Neural progenitor cell (in vitro differentiated cells): ENCODE measurements at regions not wholly inside any gene's neighbourhood (a gene's known extent, or its start where the extent isn't known, plus 50 kb on each side); places are given as distances from the start of the nearest gene placed in this dataset.

Source experiments
- DNase-seq: peaks from one replicate; pipeline ENCODE4 v3.0.0-alpha.2; 2016; ENCODE audit warnings: low spot score
- H2AFZ ChIP-seq: fragments of 200-600 bp; sonication (generic); replicated peaks from 2 replicates; pipeline ENCODE4 v1.6.1; 2016; ENCODE audit warnings: antibody characterized with exemption
- H3F3A ChIP-seq: fragments of 200-600 bp; sonication (generic); 2 replicates; pipeline ENCODE4 v1.6.1; 2016; ENCODE audit warnings: antibody characterized with exemption, low read depth
- H3K27ac ChIP-seq: fragments of 200-600 bp; sonication (generic); 2 replicates; pipeline ENCODE4 v1.5.1; 2016; ENCODE audit warnings: mild to moderate bottlenecking
- H3K27me3 ChIP-seq: fragments of 200-600 bp; sonication (generic); 2 replicates; pipeline ENCODE4 v1.6.1; 2016; ENCODE audit warnings: mild to moderate bottlenecking, moderate library complexity
- H3K36me3 ChIP-seq: fragments of 200-600 bp; sonication (generic); 2 replicates; pipeline ENCODE4 v1.5.1; 2016
- H3K4me1 ChIP-seq: fragments of 200-600 bp; sonication (generic); 2 replicates; pipeline ENCODE4 v1.6.1; 2016; ENCODE audit warnings: mixed run types
- H3K4me2 ChIP-seq: fragments of 200-600 bp; sonication (generic); 2 replicates; pipeline ENCODE4 v1.6.1; 2016
- H3K4me3 ChIP-seq: fragments of 200-600 bp; sonication (generic); 2 replicates; pipeline ENCODE4 v1.5.1; 2016
- H3K79me2 ChIP-seq: fragments of 200-600 bp; sonication (generic); 2 replicates; pipeline ENCODE4 v1.6.1; 2016; ENCODE audit warnings: low read depth
- H3K9ac ChIP-seq: fragments of 200-600 bp; sonication (generic); 2 replicates; pipeline ENCODE4 v1.6.1; 2016
- H3K9me3 ChIP-seq: fragments of 200-600 bp; sonication (generic); 2 replicates; pipeline ENCODE4 v1.5.1; 2016; ENCODE audit warnings: low read depth
- H4K20me1 ChIP-seq: fragments of 200-600 bp; sonication (generic); 2 replicates; pipeline ENCODE4 v1.6.1; 2016; ENCODE audit warnings: low read depth
- H3K27ac Mint-ChIP-seq: 3 replicates; pipeline ENCODE4 v1.8.0; 2021; ENCODE audit warnings: mixed read lengths
- H3K27me3 Mint-ChIP-seq: 2 replicates; pipeline ENCODE4 v1.8.0; 2022; ENCODE audit warnings: low read depth, mild to moderate bottlenecking, inconsistent platforms, moderate library complexity, mixed read lengths; ENCODE audit not compliant: insufficient read depth
- H3K36me3 Mint-ChIP-seq: 3 replicates; pipeline ENCODE4 v1.8.0; 2021; ENCODE audit warnings: mixed read lengths
- H3K4me1 Mint-ChIP-seq: 3 replicates; pipeline ENCODE4 v1.8.0; 2021; ENCODE audit warnings: mixed read lengths
- H3K4me3 Mint-ChIP-seq: 3 replicates; pipeline ENCODE4 v1.8.0; 2021; ENCODE audit warnings: mild to moderate bottlenecking, moderate library complexity, mixed read lengths
- H3K9me3 Mint-ChIP-seq: 3 replicates; pipeline ENCODE4 v1.8.0; 2020; ENCODE audit warnings: mixed read lengths
- EZH2 ChIP-seq: fragments of 200-600 bp; sonication (generic); IDR thresholded peaks from 2 replicates; pipeline ENCODE4 v1.6.1; 2017; ENCODE audit warnings: antibody characterized with exemption, mild to moderate bottlenecking, moderate library complexity
- EZH2phosphoT487 ChIP-seq: fragments of 200-600 bp; sonication (generic); IDR thresholded peaks from 2 replicates; pipeline ENCODE4 v1.6.1; 2017; ENCODE audit warnings: antibody characterized with exemption
- TF ChIP-seq, protein P1 (sequence below): fragments of 200-600 bp; sonication (generic); IDR thresholded peaks from 2 replicates; pipeline ENCODE4 v1.5.1; 2017; ENCODE audit warnings: antibody characterized with exemption, mild to moderate bottlenecking

DNA sequence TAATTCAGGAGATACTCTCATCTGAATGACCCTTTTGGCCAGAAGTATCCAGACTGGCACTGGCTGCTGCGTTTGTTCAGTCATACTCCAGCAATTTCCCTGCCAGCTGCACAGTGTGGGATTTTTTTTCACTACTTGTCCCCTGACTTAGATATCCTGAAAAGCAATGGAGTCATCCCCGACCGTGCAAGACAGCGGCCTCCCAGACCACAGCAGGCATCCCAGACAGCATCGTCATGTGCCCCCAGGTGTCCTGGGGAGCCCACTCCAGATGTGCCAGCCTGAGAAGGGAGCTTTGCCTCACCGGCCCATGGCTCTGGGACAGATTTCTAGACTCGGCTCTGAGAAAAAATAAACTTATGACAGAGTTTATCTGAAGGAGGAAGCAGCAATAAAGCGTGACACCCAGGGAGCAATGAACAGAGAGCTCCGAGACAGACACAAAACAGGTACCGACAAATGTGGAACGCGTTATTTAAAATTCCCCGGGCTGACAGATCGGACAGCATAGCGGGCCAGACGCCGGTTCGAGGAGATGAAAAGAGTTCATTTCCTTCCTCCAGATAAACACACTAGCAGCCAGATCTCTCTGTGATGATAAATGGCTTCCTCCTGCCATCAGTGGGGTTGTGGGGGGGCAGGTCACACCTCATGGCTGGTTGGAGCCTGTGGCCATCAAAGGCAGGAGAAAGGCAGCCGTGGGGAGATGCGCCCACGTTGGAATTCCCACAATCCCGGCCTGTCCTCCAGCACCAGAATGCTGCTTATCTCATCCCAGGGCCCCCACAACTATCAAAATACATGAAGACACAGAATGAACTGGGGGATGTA lies 106.4 kb upstream of the FGF3 start:
- no peak for TF ChIP-seq EZH2
- TF ChIP-seq, protein P1, sequence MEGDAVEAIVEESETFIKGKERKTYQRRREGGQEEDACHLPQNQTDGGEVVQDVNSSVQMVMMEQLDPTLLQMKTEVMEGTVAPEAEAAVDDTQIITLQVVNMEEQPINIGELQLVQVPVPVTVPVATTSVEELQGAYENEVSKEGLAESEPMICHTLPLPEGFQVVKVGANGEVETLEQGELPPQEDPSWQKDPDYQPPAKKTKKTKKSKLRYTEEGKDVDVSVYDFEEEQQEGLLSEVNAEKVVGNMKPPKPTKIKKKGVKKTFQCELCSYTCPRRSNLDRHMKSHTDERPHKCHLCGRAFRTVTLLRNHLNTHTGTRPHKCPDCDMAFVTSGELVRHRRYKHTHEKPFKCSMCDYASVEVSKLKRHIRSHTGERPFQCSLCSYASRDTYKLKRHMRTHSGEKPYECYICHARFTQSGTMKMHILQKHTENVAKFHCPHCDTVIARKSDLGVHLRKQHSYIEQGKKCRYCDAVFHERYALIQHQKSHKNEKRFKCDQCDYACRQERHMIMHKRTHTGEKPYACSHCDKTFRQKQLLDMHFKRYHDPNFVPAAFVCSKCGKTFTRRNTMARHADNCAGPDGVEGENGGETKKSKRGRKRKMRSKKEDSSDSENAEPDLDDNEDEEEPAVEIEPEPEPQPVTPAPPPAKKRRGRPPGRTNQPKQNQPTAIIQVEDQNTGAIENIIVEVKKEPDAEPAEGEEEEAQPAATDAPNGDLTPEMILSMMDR, result no peak
- no peak for TF ChIP-seq EZH2phosphoT487
- H3K9me3 ChIP-seq, result no peaks in the 10 kb centered on the region
- H3K9ac ChIP-seq, result no peak overlapping the region
- H3K27ac Mint-ChIP-seq, result no peak overlapping the region
- H3K9me3 Mint-ChIP-seq, result peaks cover 5% of the 10 kb centered on the region
- peaks cover 9% of the 10 kb centered on the region for H3K4me1 Mint-ChIP-seq
- peaks cover 13% of the 10 kb centered on the region for H3K27me3 Mint-ChIP-seq
- H4K20me1 ChIP-seq, result no peaks in the 10 kb centered on the region
- H3F3A ChIP-seq, result no peaks in the 10 kb centered on the region
- H3K79me2 ChIP-seq, result no peaks in the 10 kb centered on the region
- no peak overlapping the region for H3K4me3 ChIP-seq
- H3K4me2 ChIP-seq, result no peak overlapping the region
- no peak overlapping the region for H2AFZ ChIP-seq
- H3K27me3 ChIP-seq, result peaks cover 7% of the 10 kb centered on the region
- peak overlapping the region; percentile 8 for H3K4me3 Mint-ChIP-seq
- DNase-seq, result no peak
- H3K27ac ChIP-seq, result no peak overlapping the region
- no peaks in the 10 kb centered on the region for H3K36me3 Mint-ChIP-seq
- no peaks in the 10 kb centered on the region for H3K4me1 ChIP-seq
- H3K36me3 ChIP-seq, result no peaks in the 10 kb centered on the region

DNA sequence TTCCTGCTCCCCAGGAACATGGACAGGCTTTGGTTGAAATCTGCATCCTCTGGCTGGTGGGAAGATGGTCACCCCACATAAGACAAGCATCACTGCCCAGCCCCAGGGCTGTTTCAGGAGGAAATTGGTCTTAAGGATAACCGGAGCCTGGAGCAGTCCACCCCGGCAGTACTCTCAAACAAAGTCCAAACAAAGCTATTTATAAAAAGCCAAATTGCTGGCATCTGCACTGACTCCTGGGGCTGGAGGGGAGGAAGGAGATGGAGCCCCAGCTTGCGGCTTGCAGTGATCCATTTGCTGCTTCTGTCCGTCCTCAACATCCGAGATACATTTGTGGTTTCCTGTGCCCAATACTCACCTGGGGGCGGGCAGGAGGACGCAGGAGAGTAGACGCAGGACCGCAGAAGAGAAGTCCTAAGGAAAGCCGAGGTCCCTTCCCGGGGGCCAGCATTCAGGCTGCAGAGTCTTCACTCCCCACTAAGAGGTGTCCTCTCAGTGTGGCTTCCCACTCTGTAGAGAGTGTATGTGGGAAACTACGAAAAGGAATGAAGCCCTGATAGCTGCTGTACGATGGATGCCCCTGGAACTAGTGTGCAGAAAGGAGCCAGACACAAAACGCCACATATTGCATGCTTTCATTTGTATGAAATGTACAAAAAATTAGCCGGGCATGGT lies 107.3 kb upstream of the FGF3 start:
- no peaks in the 10 kb centered on the region for H3K36me3 Mint-ChIP-seq
- no peak for DNase-seq
- H3K4me3 Mint-ChIP-seq, result no peak overlapping the region
- H3K9ac ChIP-seq, result no peak overlapping the region
- no peak for TF ChIP-seq EZH2phosphoT487
- TF ChIP-seq, protein P1, result no peak
- TF ChIP-seq EZH2, result no peak
- H3K79me2 ChIP-seq, result no peaks in the 10 kb centered on the region
- H2AFZ ChIP-seq, result no peak overlapping the region
- H3K4me1 ChIP-seq, result no peaks in the 10 kb centered on the region
- peaks cover 6% of the 10 kb centered on the region for H3K9me3 Mint-ChIP-seq
- no peak overlapping the region for H3K27ac ChIP-seq
- H4K20me1 ChIP-seq, result no peaks in the 10 kb centered on the region
- peaks cover 9% of the 10 kb centered on the region for H3K4me1 Mint-ChIP-seq
- no peaks in the 10 kb centered on the region for H3K9me3 ChIP-seq
- no peaks in the 10 kb centered on the region for H3K36me3 ChIP-seq
- H3K4me2 ChIP-seq, result no peak overlapping the region
- no peak overlapping the region for H3K4me3 ChIP-seq
- H3K27ac Mint-ChIP-seq, result no peak overlapping the region
- H3F3A ChIP-seq, result no peaks in the 10 kb centered on the region
- peaks cover 13% of the 10 kb centered on the region for H3K27me3 Mint-ChIP-seq
- peaks cover 7% of the 10 kb centered on the region for H3K27me3 ChIP-seq

DNA sequence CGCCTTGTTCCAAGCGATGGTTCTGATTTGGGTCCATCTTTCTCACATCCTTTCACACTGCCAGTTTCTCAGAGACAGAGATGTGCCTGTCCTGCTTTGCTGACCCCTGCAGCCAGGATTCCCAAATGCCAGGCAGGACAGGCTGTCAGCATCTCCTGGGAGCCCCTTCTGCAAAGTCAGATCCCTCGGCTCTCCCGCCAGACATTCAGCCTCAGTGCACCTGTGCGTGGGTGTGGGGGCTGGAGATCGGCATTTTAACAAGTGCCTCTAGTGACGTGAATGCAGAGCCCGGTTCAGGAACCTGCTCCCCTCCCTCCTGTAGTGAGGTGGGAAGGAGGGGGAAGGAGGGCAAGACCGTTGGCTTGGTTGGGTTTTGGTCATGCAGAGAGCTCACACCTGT lies 108.9 kb upstream of the FGF3 start:
- no peaks in the 10 kb centered on the region for H3K79me2 ChIP-seq
- H3K9ac ChIP-seq, result no peak overlapping the region
- H3K4me1 ChIP-seq, result peaks cover 16% of the 10 kb centered on the region
- peaks cover 11% of the 10 kb centered on the region for H3K27me3 Mint-ChIP-seq
- no peak overlapping the region for H3K27ac ChIP-seq
- H3K36me3 Mint-ChIP-seq, result no peaks in the 10 kb centered on the region
- H3K4me3 ChIP-seq, result no peak overlapping the region
- H3F3A ChIP-seq, result peaks cover 12% of the 10 kb centered on the region
- H3K4me1 Mint-ChIP-seq, result peaks cover 22% of the 10 kb centered on the region
- H3K36me3 ChIP-seq, result no peaks in the 10 kb centered on the region
- no peak overlapping the region for H3K27ac Mint-ChIP-seq
- H4K20me1 ChIP-seq, result no peaks in the 10 kb centered on the region
- no peak overlapping the region for H3K4me3 Mint-ChIP-seq
- no peak overlapping the region for H3K4me2 ChIP-seq
- no peak overlapping the region for H2AFZ ChIP-seq
- TF ChIP-seq EZH2, result no peak
- TF ChIP-seq, protein P1, result no peak
- no peak for TF ChIP-seq EZH2phosphoT487
- H3K9me3 Mint-ChIP-seq, result peaks cover 6% of the 10 kb centered on the region
- H3K27me3 ChIP-seq, result peaks cover 7% of the 10 kb centered on the region
- DNase-seq, result no peak
- H3K9me3 ChIP-seq, result no peaks in the 10 kb centered on the region
